DMS114 treated with DMSO at 0.1 percent for 48 hours (cell line): ENCODE measurements at regions not wholly inside any gene's neighbourhood (a gene's known extent, or its start where the extent isn't known, plus 50 kb on each side); places are given as distances from the start of the nearest gene placed in this dataset.

Experiments used
- DNase-seq: peaks from one replicate; lab custom pipeline; 2025; ENCODE audit not compliant: unreplicated experiment; lab: John Stamatoyannopoulos, UW

GRCh38 chr18:10032331-10033015, 118.7 kb downstream of the VAPA start:
- DNase-seq = no peak

- DNase-seq = no peak
Measured at GRCh38 chr18:10033016-10033399, 119.2 kb downstream of the VAPA start.

- no peak for DNase-seq
Measured at GRCh38 chr18:10035281-10035991, 121.6 kb downstream of the VAPA start.

GRCh38 chr18:10036479-10036878, 122.7 kb downstream of the VAPA start:
- DNase-seq = no peak

- DNase-seq = no peak
Measured at GRCh38 chr18:10037181-10037580, 123.4 kb downstream of the VAPA start.

GRCh38 chr18:10038268-10038667, 124.5 kb downstream of the VAPA start:
- no peak for DNase-seq

- no peak for DNase-seq
Measured at GRCh38 chr18:10040287-10041011, 126.6 kb downstream of the VAPA start.

GRCh38 chr18:10041180-10041579, 127.4 kb downstream of the VAPA start:
- no peak for DNase-seq

- no peak for DNase-seq
Measured at GRCh38 chr18:10042492-10042891, 128.7 kb downstream of the VAPA start.

GRCh38 chr18:10044054-10044453, 130.2 kb downstream of the VAPA start:
- DNase-seq = no peak

- no peak for DNase-seq
Measured at GRCh38 chr18:10045296-10045891, 131.6 kb downstream of the VAPA start.

- DNase-seq = no peak
Measured at GRCh38 chr18:10046178-10046807, 132.5 kb downstream of the VAPA start.

GRCh38 chr18:10047237-10047636, 133.4 kb downstream of the VAPA start:
- DNase-seq = no peak

GRCh38 chr18:10049747-10050146, 135.9 kb downstream of the VAPA start:
- no peak for DNase-seq

- no peak for DNase-seq
Measured at GRCh38 chr18:10050956-10051355, 137.1 kb downstream of the VAPA start.

GRCh38 chr18:10051877-10052631, 138.2 kb downstream of the VAPA start:
- DNase-seq = no peak

GRCh38 chr18:10052871-10053270, 139.1 kb downstream of the VAPA start:
- DNase-seq = no peak

GRCh38 chr18:10053861-10054260, 140.0 kb downstream of the VAPA start:
- no peak for DNase-seq

- DNase-seq = no peak
Measured at GRCh38 chr18:10054366-10054765, 140.6 kb downstream of the VAPA start.

GRCh38 chr18:10055125-10055750, 141.4 kb downstream of the VAPA start:
- DNase-seq = no peak
